ENCODE measurements at regions not wholly inside any gene's neighbourhood (a gene's known extent, or its start where the extent isn't known, plus 50 kb on each side); places are given as distances from the start of the nearest gene placed in this dataset.

DNA sequence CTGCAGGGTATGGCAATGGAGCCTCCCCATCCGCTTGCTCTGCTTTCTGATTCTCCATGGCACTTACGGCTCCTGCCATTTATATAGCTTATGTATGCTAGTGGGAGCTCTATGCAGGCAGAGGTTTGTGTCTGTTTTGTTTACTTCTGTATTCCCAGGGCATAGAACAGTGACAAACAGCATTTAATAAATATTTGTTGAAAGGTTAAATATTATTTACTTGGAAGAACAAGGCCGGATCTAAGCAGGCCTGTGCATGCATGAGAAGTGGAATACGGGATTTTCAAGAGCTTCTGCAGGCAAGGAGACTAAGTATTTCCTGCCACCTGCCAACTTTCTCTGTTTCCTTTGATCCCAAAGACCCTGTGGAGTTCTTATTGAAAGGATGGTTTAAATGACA, 90.7 kb downstream of the XCL2 start:
- TF ChIP-seq EP300 (IDR thresholded peaks at IDR 0.05) (no peak), POLR2A (IDR thresholded peaks at IDR 0.05) (no peak)

All from tibial nerve (tissue), 3 donors.